Panc1 (cell line): ENCODE measurements at regions not wholly inside any gene's neighbourhood (a gene's known extent, or its start where the extent isn't known, plus 50 kb on each side); places are given as distances from the start of the nearest gene placed in this dataset.

Experiments used
- ATAC-seq: fragments of 200-7000 bp; cut with Tn5 transposase; 2 replicates; pipeline ENCODE4 v1.9.1; 2020; ENCODE audit warnings: mild to moderate bottlenecking, moderate library complexity
- BruUV-seq: library from RNA; stranded (reverse); fragments of 400-500 nt; replicated peaks from 2 replicates; lab custom pipeline; 2021; lab: Mats Ljungman, UMichigan
- CTCF ChIA-PET: fragments of 300-600 bp; sonication (Branson Sonifier 250); formaldehyde crosslinking; loops from one replicate; lab custom pipeline; 2022; ENCODE audit warnings: antibody characterized with exemption; lab: Charles Lee
- POLR2A ChIA-PET: fragments of 300-600 bp; sonication (Branson Sonifier 250); formaldehyde crosslinking; loops from one replicate; lab custom pipeline; 2022; ENCODE audit warnings: antibody characterized with exemption; lab: Charles Lee
- DNase-seq: peaks from one replicate; pipeline ENCODE4 v3.0.0-alpha.2; 2010; ENCODE audit warnings: low read depth, low spot score
- H3K27ac ChIP-seq: 2 replicates; pipeline ENCODE4 v1.5.1; 2011; ENCODE audit warnings: mild to moderate bottlenecking, low read length, inconsistent platforms
- H3K27me3 ChIP-seq: fragments of 200-500 bp; sonication (Bioruptor generic); 2 replicates; pipeline ENCODE4 v1.6.0; 2014; ENCODE audit warnings: low read length, inconsistent platforms; ENCODE audit not compliant: control insufficient read depth, insufficient read depth
- H3K36me3 ChIP-seq: fragments of 200-500 bp; sonication (Bioruptor generic); 2 replicates; pipeline ENCODE4 v1.5.1; 2014; ENCODE audit warnings: inconsistent platforms, mild to moderate bottlenecking, low read length, moderate library complexity; ENCODE audit not compliant: control insufficient read depth, insufficient read depth
- H3K4me1 ChIP-seq: 2 replicates; pipeline ENCODE4 v1.5.1; 2011; ENCODE audit warnings: inconsistent platforms, mild to moderate bottlenecking, low read length, moderate library complexity; ENCODE audit not compliant: control insufficient read depth, insufficient read depth
- H3K4me3 ChIP-seq, 2 experiments: 2 replicates each; pipeline ENCODE4 v1.5.1; 2011 to 2012; ENCODE audit warnings: low read depth in 2 of 2, low read length in 2 of 2, mild to moderate bottlenecking in 2 of 2, inconsistent platforms in 1 of 2, moderate library complexity in 1 of 2
- H3K9me3 ChIP-seq: fragments of 200-500 bp; sonication (Bioruptor generic); 2 replicates; pipeline ENCODE4 v1.5.1; 2014; ENCODE audit warnings: low read depth, mild to moderate bottlenecking, inconsistent platforms, low read length, moderate library complexity; ENCODE audit not compliant: control insufficient read depth, insufficient read depth
- POLR2AphosphoS5 ChIP-seq: IDR thresholded peaks from 2 replicates; pipeline ENCODE4 v1.6.1; 2012; ENCODE audit warnings: mild to moderate bottlenecking, low read depth, low read length, moderate library complexity
- SIN3A ChIP-seq: IDR thresholded peaks from 2 replicates; pipeline ENCODE4 v1.6.1; 2012; ENCODE audit warnings: low read depth, mild to moderate bottlenecking, low read length, moderate library complexity, borderline replicate concordance; ENCODE audit not compliant: insufficient read depth
- TCF7L2 ChIP-seq: IDR thresholded peaks from 2 replicates; pipeline ENCODE4 v1.6.1; 2011; ENCODE audit warnings: mild to moderate bottlenecking, low read depth, low read length, inconsistent platforms
- in situ Hi-C: cut with HindIII; loops from 2 replicates; pipeline ENCODE4 v1.10.0; 2016; ENCODE audit warnings: low sequenced_read_pairs, low pct_unique_long_range_greater_than_20kb
- intact Hi-C: fragments of 100-400 bp; cut with micrococcal nuclease; formaldehyde crosslinking; loops from one replicate; pipeline ENCODE4 v1.10.0; 2022; ENCODE audit not compliant: unreplicated experiment
- TF ChIP-seq, protein P1 (sequence below), 2 experiments: IDR thresholded peaks; 2 replicates each; pipeline ENCODE4 v1.6.1; 2011 to 2012; ENCODE audit warnings: low read depth in 2 of 2, control low read depth in 1 of 2, low read length in 1 of 2, mild to moderate bottlenecking in 1 of 2, moderate library complexity in 1 of 2; ENCODE audit not compliant: insufficient read depth in 1 of 2
- TF ChIP-seq, protein P2 (sequence below): fragments of 450-650 bp; IDR thresholded peaks from 2 replicates; pipeline ENCODE4 v1.5.1; 2017; ENCODE audit warnings: mild to moderate bottlenecking

DNA sequence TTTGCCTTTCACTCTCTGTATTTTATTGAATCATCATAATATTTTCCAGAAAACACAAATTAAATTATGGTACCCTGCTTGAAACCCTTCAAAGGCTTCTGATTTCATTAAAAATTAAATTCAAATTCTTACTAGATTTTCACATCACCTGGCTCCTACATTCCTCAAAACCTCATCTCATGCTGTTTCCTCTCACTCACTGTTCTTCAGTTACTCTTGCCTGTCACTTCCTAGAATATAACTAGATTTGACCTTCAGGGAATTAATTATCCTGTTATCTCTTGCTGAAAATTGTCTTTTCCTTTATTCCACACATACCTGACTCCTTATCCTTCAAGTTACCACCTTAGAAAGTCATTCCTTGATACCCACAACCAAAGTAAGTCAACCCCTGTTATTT lies 2294.7 kb downstream of the PCDH9 start:
- TF ChIP-seq TCF7L2: no peak
- TF ChIP-seq, protein P1, sequence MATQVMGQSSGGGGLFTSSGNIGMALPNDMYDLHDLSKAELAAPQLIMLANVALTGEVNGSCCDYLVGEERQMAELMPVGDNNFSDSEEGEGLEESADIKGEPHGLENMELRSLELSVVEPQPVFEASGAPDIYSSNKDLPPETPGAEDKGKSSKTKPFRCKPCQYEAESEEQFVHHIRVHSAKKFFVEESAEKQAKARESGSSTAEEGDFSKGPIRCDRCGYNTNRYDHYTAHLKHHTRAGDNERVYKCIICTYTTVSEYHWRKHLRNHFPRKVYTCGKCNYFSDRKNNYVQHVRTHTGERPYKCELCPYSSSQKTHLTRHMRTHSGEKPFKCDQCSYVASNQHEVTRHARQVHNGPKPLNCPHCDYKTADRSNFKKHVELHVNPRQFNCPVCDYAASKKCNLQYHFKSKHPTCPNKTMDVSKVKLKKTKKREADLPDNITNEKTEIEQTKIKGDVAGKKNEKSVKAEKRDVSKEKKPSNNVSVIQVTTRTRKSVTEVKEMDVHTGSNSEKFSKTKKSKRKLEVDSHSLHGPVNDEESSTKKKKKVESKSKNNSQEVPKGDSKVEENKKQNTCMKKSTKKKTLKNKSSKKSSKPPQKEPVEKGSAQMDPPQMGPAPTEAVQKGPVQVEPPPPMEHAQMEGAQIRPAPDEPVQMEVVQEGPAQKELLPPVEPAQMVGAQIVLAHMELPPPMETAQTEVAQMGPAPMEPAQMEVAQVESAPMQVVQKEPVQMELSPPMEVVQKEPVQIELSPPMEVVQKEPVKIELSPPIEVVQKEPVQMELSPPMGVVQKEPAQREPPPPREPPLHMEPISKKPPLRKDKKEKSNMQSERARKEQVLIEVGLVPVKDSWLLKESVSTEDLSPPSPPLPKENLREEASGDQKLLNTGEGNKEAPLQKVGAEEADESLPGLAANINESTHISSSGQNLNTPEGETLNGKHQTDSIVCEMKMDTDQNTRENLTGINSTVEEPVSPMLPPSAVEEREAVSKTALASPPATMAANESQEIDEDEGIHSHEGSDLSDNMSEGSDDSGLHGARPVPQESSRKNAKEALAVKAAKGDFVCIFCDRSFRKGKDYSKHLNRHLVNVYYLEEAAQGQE (IDR thresholded peaks at IDR 0.05; ENCODE audit: insufficient read depth in 1 of 2, low read depth in 2 of 2, low read length in 1 of 2): no peak
- no peak for TF ChIP-seq SIN3A
- TF ChIP-seq POLR2AphosphoS5: no peak
- TF ChIP-seq, protein P2, sequence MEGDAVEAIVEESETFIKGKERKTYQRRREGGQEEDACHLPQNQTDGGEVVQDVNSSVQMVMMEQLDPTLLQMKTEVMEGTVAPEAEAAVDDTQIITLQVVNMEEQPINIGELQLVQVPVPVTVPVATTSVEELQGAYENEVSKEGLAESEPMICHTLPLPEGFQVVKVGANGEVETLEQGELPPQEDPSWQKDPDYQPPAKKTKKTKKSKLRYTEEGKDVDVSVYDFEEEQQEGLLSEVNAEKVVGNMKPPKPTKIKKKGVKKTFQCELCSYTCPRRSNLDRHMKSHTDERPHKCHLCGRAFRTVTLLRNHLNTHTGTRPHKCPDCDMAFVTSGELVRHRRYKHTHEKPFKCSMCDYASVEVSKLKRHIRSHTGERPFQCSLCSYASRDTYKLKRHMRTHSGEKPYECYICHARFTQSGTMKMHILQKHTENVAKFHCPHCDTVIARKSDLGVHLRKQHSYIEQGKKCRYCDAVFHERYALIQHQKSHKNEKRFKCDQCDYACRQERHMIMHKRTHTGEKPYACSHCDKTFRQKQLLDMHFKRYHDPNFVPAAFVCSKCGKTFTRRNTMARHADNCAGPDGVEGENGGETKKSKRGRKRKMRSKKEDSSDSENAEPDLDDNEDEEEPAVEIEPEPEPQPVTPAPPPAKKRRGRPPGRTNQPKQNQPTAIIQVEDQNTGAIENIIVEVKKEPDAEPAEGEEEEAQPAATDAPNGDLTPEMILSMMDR: no peak
- Histone ChIP-seq H3K9me3 (no peaks in the 10 kb centered on the region), H3K4me3 (no peak overlapping the region), H3K27ac (no peak overlapping the region), H3K4me1 (no peaks in the 10 kb centered on the region), H3K36me3 (no peaks in the 10 kb centered on the region), H3K27me3 (no peaks in the 10 kb centered on the region)
- ChIA-PET POLR2A (no interaction called here), CTCF (no interaction called here)
- no TSS peak for BruUV-seq
- in situ Hi-C loops (no loop called here), intact Hi-C loops (no loop called here)
- DNase-seq (no peak), ATAC-seq (no peak)

DNA sequence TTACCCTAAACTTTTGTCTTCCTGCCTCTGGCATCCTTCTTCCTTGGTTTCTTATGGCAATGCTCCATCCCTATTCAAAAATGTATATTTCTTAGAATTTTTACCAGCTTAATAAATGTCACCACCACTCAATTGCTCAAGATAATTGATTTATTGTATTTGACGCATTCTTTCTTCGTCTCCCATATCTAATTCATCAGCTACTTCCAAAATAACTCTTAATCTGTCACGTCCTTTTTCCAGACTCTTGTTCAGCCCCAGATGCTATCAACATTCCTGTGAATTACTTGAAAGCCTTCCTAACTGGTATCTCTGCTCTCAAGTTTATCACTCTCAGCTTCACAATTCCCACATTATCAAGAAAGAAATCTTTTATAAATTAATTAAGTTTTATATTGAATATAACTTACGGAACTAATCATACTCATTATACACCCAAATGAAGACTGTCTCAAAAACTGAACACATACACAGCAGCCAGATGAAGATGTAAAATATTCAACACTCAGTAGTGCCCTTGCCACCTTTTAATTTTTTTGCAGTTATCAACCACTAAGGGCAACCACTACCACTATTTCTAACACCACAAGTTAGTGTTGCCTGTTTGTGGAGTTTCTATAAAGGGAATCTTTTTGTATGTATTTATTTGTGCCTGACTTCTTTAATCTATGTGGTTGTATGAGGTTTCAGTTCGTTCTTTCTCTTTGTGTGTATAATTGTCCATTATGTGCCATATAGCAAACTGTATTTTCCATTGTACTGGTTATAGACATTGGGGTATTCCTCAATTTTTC lies 2295.4 kb downstream of the PCDH9 start:
- H3K4me3 ChIP-seq: no peak overlapping the region
- H3K36me3 ChIP-seq: no peaks in the 10 kb centered on the region
- ChIA-PET CTCF (no interaction called here), POLR2A (no interaction called here)
- no TSS peak for BruUV-seq
- ATAC-seq: no peak
- no peaks in the 10 kb centered on the region for H3K9me3 ChIP-seq
- DNase-seq: no peak
- no peaks in the 10 kb centered on the region for H3K4me1 ChIP-seq
- TF ChIP-seq TCF7L2 (no peak), POLR2AphosphoS5 (no peak), SIN3A (no peak)
- TF ChIP-seq, protein P2: no peak
- TF ChIP-seq, protein P1 (IDR thresholded peaks at IDR 0.05; ENCODE audit: insufficient read depth in 1 of 2, low read depth in 2 of 2, low read length in 1 of 2): no peak
- in situ Hi-C loops (no loop called here), intact Hi-C loops (no loop called here)
- no peak overlapping the region for H3K27ac ChIP-seq
- no peaks in the 10 kb centered on the region for H3K27me3 ChIP-seq
